Activated effector memory CD4-positive, alpha-beta T cell treated with anti-CD3 and anti-CD28 coated beads, Interleukin-2, amount 50 U/mL, for 16 hours (primary cell): ENCODE measurements at regions not wholly inside any gene's neighbourhood (a gene's known extent, or its start where the extent isn't known, plus 50 kb on each side); places are given as distances from the start of the nearest gene placed in this dataset.
A peak's percentile ranks its signal among the peaks of the same experiment; 100 is the strongest.
"Not testable (repeated sequence)": the region's sequence is repeated elsewhere in the genome, so short reads cannot be mapped to it uniquely, and the experiment has no call there.

Experiments used
- DNase-seq: peaks from one replicate; pipeline ENCODE4 v3.0.0-alpha.2; 2020

- DNase-seq = no peak
These were observed 98.3 kb downstream of the BACH1 start for GRCh38 chr21:29396951-29397455.

DNA sequence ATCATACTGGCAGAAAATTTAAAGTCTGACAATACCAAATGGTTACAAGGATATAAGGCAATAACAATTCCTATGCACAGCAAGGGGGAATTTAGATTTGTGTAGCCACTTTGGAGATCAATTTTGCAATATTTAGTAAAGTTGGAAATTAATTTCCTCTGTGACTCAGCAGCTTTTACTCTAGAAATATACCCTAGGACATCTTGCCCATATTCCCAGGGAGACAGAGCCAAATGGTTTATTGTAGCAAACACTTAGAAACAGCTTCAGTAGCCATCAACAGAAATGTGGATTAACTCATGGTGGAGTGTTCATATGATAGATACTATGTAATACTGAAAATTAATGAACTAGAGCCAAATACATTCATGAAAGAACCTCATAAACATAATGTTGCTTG lies 104.6 kb downstream of the BACH1 start:
- DNase-seq = no peak

DNA sequence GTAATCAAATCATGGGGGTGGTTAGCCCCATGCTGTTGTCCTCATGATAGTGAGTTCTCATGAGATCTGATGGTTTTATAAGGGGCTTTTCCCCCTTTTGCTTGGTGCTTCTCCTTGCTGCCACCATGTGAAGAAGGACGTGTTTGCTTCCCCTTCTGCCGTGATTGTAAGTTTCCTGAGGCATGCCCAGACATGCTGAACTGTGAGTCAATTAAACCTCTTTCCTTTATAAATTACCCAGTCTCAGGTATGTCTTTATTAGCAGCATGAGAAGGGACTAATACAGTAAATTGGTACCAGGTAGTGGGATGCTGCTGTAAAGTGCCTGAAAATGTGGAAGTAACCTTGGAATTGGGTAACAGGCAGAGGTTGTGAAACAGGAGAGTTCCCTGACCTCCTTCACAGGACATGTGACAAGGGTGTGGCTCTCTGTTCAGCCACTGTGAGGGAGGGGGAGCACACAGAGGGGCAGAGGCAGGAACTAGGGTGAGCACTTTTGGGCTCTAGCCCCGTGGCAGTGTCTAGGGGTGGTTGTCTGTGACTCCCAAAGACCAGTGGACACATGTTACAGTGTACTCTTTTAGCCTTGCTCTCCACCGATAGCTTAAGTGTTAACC lies 105.3 kb downstream of the BACH1 start:
- no peak for DNase-seq

DNA sequence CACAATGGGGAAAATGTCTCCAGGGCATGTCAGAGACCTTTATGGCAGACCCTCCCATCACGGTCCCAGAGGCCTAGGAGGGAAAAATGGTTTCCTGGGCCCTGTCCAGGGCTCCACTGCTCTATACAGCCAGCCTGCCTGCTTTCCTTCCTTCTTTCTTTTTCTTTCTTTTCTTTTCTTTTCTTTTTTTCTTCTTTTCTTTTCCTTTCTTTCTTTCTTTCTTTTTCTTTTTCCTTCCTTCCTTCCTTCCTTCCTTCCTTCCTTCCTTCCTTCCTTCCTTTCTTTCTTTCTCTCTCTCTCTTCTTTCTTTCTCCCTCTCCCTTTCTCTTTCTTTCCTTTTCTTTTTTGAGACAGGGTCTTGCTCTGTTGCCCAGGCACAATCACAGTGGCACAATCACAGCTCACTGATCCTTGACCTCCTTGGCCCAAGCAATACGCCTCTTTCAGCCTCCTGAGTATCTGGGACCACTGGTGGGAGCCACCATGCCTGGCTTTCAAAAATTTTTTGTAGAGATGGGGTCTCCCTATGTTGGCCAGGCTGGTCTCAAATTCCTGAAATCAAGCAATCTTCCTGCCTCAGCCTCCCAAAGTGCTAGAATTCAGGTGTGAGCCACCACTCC lies 106.9 kb downstream of the BACH1 start:
- DNase-seq = no peak

GRCh38 chr21:29406385-29406784 lies 107.7 kb downstream of the BACH1 start:
- no peak for DNase-seq

- DNase-seq = no peak
These were observed 108.8 kb downstream of the BACH1 start for GRCh38 chr21:29407571-29407970.

DNA sequence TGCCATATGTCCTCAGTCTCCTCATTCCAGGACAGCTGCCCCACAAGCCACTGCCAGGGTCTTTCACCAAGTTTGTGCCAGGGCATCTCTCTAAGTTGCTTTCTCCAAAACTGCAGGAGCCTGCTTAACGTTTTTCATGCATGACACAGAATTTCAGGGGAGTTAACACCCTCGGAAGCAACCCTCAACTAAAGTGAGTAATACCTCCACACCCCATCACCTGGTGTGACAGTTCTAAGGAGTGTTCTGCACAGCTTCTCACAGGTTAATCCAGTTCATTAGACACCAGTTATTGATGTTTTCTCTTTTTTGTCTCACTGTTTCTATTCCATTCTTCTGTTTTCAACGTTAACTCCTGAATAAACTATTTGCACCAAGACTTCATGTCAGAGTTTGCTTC lies 115.0 kb downstream of the BACH1 start:
- no peak for DNase-seq

DNA sequence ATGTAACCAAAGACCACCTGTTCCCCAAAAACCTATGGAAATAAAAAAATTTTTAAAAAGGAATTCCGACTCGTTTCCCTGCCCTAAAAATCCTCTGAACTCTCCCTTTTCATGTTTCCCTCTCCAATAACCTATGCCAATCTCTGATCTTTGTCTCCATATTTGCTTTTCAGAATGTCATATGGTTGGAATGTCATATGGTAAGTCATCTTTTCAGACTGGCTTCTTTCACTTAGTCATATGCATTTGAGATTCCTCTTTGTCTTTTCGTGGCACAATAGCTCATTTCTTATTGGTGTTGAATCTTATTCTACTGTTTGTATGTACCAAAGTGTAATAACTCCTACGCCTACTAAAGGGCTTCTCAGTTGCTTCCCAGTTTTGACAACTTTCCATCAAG lies 117.5 kb downstream of the BACH1 start:
- no peak for DNase-seq

DNA sequence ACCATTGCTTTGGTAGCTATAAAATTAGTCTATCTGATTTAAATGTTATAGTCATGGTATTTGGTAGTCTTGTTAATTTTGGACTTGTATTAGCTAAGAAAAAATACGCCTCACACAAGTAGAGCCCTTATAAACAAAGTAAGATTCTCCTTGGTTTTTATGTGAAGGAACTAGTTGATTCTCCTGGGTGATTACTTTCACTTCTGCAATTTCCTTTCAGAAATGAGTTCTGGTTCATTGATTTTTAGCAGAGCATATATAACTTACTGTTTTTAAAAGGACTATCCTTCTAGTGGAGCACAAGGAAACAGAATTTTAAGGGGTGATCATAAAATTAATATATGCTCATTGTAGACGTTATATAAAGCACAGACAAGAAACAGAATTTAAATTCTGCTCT lies 120.1 kb downstream of the BACH1 start:
- no peak for DNase-seq

DNA sequence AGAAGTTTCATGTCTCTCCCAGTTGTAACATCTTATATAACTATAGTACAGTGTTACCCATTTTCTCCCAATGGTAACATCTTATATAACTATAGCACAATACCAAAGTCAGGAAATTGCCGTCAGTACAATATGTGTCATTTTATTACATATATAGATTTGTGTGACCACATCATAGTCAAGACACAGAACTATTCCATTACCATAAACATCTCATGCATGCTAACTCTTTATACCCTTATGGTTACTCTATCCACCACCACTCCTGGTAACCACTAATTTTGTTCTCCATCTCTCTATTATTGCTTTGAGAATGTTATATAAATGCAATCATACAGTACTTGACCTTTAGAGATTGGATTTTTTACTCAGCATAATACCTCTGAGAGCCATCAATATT lies 120.7 kb downstream of the BACH1 start:
- no peak for DNase-seq

- DNase-seq = no peak
These were observed 124.6 kb downstream of the BACH1 start for GRCh38 chr21:29423099-29423870.

- DNase-seq = no peak
These were observed 126.0 kb downstream of the BACH1 start for GRCh38 chr21:29424728-29425127.

GRCh38 chr21:29429218-29429617 lies 130.5 kb downstream of the BACH1 start:
- DNase-seq = no peak

DNA sequence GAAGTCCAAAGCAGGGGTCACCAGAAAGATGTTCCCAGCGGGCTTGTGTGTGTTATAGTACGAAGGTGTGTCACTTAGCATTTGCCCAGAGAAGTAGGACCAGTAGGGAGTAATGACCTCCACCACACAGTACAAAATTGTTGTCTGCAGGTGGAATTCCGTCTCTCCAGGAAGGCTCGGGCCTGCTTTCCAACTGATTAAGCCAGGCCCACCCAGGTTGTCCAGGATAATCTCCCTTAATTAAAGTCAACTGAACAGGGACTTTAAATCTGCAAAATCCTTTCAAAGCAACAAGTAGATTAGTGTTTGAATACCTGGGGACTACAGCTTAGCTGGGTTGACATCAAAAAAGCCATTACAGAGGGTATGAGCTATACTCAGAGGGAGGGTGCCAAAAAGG lies 131.3 kb downstream of the BACH1 start:
- DNase-seq = no peak

DNA sequence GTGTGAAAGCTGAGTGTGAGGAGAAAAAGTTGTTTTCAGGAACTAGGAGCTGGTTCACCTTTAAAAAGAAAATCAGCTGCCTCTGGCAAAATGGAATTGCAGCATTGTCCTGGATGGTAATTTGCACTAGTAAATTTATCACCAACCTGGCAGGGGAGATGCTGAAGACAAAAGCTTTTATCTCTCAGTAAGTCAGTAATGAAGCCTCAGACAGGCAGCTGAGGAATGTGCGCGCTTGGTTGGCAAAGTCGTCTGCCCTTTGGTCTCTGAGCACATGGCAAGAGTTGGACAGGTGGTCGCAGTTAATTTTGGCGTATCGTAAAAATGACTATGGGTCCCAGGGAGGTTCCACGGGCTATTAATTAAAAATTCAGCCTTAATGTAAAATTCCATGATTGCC lies 131.9 kb downstream of the BACH1 start:
- no peak for DNase-seq

DNA sequence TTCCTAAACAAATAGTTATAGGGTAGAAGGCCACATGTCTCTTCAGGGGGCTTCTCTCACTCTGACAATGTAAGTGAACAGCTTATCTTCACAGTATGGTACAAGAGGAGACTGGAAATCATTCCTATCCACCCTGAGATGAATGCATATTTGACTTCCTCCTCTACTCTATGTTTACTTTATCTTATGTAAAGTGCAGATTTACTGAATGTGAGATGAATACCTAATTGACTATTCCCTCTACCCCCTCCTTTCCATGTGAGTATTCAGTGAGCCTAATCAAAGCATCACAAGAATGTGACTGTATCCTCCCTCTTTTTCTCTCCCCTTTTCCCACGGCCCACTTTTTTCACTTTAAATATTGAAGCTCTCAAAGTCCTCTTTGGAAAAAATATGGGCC lies 132.5 kb downstream of the BACH1 start:
- no peak for DNase-seq

DNA sequence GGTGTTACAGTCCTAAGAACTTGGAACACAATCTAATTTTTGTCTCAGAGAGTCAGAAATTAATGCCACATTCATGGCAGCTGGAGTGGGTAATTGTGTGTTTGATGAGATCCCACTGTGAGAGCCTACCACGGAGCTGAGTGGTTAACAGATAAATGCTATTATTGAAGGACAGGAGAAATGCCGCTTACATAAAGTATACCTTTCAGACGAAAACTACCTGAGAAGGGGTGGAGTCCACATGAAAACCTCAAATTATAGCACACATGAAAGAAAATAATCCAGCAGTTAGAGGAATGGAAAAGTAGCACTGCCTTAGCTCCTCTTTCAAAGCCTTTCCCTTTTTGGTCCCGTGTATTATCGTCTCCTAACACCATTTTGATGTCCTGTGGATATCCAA lies 133.0 kb downstream of the BACH1 start:
- DNase-seq = no peak

DNA sequence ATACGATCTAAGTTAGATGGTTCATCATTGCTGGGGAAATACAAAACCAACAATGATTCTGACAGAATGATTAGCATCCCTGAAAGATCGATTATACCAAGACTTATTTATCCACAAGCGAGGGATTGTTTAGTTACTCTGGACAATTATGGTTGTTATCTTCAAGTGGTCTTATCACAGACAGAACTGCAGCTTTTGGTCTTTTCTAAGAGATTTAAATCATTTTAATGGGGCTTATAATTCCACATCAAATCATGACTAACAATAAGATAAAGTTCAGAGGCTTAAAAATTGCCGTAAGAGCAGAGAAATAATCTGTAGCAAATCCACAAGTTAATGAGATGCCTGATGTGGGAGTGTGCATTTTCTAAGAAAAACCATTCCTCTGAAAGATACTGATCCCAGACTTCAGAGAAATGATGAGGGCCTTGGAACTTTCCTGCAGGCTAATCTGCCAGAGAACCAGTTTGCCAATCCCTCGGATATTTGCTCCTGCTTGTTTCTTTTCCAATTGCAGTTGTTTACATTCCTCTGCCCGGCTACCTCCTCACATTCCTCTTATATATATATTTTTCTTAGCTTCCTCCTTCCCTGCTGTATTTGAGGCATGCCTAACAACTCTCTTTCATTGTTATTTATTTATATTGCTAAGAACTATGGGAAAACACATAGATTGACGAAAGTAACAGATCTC lies 134.8 kb downstream of the BACH1 start:
- DNase-seq = no peak

- DNase-seq = no peak
These were observed 135.4 kb downstream of the BACH1 start for GRCh38 chr21:29434081-29434480.

DNA sequence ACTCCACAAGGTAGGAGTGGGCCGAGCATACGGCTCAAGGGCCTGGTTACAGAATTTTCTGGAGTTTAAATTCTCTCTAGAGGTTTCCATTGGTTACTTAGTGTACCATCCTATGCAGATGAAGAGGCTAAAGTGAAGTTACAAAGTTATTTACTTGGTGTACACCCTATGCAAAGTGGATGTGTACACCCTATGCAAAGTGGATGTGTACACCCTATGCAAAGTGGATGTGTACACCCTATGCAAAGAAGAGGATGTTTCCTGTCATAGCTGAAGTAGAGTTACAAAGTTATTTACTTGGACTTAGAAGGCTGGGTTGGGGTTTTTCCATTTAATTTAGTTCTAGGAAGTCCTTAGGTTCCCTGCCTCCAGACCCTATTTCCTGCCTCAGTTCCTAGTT lies 136.3 kb downstream of the BACH1 start:
- DNase-seq = not testable (repeated sequence)

GRCh38 chr21:29436143-29436542 lies 137.4 kb downstream of the BACH1 start:
- peak; percentile 71 for DNase-seq

DNA sequence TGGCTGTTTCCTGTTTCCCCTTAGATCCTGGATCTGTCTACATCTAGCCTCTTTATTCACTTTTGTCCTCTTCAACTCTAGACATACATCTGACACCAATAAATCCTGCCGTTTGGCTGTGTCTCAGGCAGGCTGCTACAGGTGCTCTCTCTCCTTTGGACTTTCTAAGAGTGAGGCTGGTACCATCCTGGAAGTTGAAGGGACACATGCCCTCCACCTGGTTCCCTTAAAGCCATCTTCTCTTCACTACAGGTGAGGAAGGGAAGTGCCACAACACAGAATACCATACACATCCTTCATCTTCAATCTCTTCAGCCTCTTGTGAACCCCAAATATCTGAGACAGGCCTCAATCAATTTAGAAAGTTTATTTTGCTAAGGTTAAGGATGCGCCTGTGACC lies 137.9 kb downstream of the BACH1 start:
- no peak for DNase-seq

DNA sequence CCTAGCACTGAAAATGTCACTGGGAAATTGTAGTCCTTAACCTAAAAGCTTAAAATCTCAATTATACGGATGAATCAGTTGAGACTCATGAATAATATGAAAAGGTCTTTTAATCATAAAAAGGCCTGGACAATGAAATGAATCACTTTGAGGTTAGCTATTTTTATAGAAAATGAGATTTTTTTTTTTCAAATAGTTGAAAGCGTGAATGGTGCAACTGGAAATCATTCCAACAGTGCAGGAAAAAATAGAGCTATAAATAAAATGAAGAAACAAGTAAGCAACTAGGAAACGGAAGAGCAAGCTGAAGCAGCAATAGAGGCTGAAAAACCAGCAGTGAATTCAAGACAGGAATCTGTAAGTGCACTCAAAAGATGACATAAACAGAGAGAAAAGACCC lies 142.9 kb downstream of the BACH1 start:
- DNase-seq = no peak
